ENCODE measurements at regions not wholly inside any gene's neighbourhood (a gene's known extent, or its start where the extent isn't known, plus 50 kb on each side); places are given as distances from the start of the nearest gene placed in this dataset.

DNA sequence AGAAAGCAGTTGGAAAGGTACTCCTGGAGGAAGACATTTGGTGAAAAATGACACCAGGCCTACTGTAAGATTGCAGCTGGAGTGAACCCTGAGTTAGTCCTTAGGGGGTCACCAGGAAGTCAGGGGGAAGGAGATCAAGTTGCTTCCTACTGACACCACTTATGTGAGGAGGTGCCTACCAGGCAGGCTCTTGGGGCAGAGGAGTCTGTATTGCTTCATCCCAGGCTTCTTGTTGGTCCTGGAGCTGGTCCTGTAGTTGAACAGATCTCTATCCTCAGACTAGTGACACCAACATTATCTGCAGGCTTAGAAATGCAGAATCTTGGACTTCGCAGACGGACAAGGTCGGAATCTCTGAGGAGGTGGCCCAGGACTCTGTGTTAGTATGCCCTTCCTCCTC lies 116.0 kb upstream of the ARGLU1 start:
- DNase-seq (ENCODE audit: low read depth in 2 of 2) = no peak

DNA sequence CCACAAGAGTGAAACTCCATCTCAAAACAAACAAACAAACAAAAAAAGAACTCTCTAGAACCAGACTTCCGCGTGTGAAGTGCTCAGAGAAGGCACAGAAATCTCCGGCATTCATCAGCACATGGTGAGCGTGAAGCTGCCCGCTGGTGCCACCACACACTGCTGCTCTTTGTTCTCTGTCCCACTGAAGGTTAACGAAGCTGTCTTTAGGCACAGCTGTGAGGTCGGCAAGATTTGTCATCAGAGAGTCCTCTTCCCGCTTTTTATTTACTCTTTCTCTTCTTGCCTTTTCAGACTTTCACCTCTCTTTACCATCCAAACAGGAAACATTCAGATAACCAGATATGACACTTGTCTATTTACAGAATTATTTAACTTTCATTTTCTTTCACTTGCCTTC lies 115.2 kb upstream of the ARGLU1 start:
- no peak for DNase-seq (ENCODE audit: low read depth in 2 of 2)

DNA sequence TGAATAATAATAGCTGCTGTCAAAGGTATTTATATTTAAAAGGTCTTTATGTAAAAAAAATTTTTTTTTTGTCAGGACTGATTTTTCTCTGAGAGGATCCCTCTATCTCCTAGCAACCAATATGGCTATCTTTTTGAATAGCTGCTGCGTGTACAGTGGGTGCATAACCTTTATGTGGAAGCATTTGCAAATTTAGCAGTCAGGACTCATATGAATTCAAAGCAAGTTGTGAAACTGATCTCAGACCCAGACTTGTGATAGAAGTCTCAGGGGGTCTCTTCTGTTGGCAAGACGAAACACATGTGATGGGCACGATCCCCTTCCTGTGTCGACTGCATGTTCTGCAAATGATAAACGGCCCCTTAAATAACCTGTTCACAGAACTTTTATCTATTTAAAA lies 114.1 kb upstream of the ARGLU1 start:
- DNase-seq (ENCODE audit: low read depth in 2 of 2) = no peak

DNA sequence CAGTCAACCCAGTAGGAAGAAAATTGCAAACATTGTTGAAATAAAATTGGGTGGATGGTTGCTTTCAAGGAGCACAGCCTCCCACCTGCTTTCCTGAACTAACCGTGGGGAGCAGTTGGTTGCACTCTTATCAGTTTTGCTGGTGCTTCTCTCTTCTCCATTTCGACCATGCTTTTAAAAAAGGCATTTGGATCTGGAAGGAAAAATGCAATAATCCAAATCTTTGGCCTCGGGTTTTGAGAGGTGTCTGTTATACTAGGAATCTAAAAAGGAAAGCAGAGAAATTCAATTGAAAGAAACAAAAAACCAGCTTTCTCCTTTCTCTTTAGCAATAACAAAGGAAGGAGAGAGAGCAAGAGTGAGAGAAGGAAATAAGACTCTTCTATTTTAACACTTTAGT lies 113.6 kb upstream of the ARGLU1 start:
- no peak for DNase-seq (ENCODE audit: low read depth in 2 of 2)

DNA sequence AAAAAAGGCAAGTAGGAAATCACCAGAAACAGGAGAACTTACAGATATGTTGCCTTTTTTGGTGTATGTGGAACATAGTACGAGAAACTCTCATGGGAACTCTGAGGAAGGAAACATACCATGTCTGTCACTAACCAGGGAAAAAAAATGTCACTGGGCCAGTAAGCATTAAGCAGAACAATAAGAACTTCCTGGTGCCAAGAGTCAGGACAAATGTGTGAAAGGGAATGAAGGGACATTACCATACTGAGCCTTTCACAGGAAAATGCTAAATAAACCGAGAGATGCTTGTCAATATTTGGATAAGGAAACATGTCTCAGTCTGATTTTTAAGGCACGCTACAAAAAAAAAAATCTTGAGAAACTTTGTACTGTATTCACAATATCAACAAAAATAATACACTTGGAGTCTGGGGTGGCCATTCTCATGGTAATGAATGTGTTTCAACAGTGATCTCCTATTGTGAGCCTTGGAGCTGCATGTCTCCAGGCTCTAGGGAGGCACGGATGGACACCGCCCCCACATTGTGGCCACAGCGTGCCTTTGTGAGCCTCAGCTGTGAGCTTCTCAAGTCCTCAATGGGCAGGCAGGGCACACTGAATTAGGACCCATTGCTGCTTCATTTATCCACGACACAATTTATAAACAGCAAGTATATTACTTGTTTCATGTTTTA lies 113.0 kb upstream of the ARGLU1 start:
- no peak for DNase-seq (ENCODE audit: low read depth in 2 of 2)

DNA sequence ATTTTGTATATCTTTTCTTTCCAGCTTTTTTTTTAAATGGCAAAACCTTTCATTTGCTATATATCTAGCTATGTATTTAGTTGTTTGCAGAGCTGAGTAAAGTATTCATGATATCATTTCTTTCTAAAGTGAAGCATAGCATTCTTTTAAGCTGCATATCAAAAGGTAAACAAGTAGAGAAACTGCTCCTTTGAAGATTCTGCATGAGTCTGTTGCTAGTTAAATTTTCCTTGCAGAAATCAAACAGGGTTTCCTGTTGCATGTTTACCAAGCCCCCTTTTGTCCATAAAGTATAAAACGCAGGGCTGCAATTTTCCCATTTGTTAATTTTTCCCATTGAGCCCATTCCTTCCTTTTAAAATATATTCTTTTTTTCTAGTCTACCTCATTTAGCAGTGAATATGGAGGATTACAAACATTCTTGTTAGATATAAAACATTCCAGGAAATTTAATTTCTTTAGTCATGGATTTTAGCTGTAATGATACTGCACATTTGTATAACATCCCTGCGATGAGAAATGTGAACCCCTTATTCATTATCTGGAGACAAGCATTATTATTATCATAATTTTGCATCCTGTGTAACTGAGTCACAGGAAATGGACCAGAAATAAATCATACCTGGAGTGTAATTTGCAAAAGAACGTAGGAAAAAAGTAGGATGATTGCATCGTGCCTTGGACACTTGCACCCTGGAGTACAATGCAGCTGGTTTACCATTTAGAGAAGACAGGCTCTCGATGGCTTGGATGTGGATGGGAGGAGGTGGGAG lies 110.9 kb upstream of the ARGLU1 start:
- DNase-seq (ENCODE audit: low read depth in 2 of 2) = no peak

DNA sequence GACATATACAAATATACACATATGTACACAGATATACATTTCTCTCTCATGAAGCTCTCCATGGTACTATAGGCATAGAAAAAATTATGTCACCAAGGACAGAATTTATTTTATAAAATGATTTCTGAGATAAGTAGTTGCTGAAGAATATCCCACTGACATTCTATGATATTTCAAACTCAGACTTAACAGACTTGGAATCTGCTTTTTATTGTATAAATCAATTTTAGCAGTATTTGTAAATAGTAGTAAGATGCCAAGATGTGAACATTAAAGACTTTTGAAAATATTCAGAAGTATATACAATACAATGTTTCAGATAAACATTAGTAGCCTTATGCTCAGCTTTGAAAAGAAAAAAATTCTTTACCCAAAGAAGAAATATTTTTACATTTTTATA lies 107.4 kb upstream of the ARGLU1 start:
- no peak for DNase-seq (ENCODE audit: low read depth in 2 of 2)

DNA sequence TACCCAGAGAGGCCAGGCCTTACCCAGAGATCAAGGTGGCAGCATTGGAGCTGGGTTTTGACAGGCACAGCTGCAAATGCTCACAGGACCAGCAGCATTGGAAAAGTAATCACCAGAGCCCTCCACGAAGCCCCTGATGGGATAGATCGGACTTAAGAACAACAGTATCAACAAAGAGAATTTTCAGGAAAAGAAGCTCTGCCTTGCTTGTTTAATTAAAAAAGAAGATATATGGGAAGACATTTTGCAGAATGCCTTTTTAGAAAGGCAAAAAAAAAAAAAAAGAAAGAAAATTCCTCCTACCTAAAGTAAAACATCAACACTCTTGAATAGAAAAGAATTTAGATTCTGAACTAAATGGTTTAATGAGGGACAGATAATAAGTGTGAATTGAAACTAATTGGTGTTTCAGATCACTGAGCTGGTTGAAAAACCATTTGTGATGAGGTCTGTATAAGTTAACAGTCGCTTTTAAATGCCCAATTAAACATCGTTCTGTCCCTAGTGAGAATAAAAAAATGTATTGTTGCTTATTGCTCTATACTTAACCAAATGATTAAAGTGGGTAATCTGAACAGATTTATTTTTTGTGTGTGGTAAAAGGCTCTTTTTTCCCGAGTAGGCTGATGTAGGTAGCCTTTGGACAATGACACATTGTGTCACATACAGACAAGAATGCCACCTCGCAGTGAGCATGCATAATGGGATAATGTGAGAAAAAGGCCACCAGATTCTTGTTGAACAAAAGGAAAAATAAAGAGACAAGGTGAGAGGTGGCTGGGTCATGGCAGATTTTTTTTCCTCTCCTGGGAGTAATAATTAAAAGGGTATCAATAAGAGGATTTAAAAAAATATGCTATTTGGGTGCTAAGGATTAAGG lies 93.0 kb upstream of the ARGLU1 start:
- no peak for DNase-seq (ENCODE audit: low read depth in 2 of 2)

DNA sequence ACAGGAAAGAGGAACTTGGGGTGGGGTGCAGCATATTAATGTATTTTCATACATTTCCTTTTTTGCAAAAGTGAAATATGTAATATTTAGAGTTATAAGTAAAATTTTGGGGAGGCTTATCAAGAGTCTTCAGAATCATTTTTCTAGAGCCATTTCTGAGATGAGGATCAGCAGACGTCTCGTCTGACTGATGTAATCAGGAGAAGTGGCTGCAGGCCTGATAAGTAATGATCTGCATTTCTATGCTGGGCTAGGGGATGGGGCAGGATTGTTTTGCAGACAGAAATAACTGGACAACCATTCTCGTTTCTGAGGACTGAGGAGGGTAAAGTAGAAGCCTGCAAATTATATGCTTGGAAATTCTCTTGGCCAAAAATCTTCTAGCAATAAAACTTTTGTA lies 89.2 kb upstream of the ARGLU1 start:
- no peak for DNase-seq (ENCODE audit: low read depth in 2 of 2)

DNA sequence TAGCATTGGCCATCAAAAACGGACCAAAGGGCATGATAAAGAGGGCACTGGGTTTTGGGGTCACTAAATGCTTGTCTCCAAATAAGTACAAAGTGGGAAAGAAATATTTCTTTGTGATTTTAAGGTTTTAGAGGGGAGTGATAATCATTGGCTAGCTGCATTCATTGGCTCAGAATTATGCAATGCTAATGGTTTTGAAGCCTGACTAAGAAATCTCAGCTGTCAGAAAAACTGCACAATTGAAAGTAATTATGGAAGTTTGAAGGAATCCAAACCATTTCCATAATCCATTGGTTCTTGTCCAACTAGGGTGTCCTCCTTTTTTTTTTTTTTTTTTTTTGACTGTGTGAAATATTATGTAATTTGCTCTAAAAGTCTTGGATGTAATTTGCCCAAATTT lies 88.2 kb upstream of the ARGLU1 start:
- DNase-seq (ENCODE audit: low read depth in 2 of 2) = no peak

DNA sequence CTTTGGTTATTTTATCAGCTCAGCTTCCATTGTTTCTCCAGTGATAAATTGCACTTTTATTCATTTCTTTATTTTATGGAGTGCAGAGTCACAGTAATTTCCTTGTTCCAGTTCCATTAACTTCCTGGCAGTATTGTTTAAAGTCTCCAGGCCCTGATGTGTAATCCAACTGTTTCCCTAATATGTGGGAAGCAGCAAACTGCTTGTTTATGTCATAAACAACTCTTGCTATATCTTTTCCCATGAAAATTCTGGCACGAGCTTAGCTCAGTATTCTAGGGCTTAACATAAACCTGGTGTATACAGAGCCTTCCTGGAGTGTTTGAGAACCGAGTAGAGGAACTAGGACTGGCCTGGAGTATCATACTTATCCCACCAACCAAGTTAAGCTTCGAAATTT lies 83.5 kb upstream of the ARGLU1 start:
- DNase-seq (ENCODE audit: low read depth in 2 of 2) = no peak

DNA sequence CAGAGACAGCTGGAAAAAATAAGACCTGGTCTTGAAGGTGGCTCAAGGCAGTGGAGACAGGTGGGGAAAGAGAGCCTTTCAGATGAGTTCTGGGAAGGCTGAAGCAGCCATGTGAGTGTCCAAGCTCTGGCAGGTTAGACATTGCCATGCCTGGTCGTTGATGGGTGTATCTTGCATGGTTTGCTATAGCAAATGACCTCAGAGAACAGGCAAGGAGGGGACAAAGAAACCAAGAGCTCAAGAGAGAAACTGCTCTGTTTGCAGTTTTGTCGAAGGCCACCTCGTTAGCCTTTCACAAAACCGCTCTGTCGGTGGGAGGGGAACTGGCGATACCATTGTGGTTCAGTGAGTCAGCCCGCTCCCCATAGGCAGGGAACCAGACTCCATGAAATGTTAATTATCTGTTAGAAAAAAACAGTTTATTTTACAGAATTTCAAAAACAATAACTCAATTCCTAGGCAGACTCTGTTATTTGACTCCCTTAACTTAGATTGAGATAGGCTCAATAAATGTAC lies 82.8 kb upstream of the ARGLU1 start:
- no peak for DNase-seq (ENCODE audit: low read depth in 2 of 2)

DNA sequence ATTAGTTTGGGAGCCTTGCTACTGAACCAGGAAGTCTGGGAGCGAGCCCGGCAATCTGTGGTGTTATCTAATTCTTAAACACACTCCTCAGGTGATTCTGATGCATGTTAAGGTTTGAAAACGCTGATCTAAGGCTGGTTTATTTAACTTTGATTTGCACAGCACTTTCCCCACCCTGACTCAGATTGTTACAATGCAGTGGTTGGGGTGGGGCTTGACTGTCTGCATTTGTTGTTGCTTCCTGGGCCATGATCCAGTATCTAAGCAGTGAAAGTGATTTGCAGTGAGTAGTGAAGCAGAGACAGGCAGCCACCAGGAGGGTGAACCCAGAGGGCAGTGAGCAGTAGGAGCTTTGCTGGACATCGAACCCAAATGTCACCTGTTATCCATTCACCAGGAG lies 81.6 kb upstream of the ARGLU1 start:
- no peak for DNase-seq (ENCODE audit: low read depth in 2 of 2)

DNA sequence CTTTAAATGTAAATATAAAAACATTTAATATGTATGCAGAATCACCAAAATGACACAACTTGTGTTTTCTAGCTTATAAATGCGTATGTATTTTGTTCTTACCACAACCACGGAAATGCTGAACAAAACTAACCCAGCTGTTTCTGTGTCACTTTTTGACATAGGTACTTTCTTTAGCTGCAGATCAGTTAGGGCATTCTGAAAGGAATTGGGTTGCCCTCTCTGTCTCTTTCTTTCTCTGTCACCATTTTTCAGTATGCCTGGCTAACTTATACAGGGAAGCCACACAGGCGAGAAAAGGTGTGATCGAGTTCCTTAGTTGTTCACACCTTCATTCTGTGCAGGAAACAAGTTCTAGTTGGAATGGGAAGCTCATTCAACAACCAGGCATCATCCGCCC lies 72.6 kb upstream of the ARGLU1 start:
- DNase-seq (ENCODE audit: low read depth in 2 of 2) = no peak

DNA sequence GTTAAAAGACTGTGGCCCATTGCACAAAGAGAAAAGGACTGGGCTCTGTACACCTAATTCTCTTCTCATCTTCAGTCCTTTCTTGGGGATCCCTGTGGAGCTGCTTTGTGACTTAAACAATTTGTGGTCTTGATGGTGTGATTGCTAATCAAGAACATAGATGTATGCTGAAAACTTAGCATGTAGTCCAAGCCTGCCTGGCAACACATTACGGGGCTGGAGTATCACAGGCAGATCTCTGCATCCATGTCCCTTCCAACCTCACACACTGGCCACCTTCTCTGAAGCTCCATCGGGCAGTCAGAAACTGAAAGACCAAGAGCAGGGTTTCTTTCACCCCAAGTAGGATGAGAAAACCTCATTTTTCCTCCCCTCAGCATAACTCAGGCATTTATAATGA lies 69.6 kb upstream of the ARGLU1 start:
- no peak for DNase-seq (ENCODE audit: low read depth in 2 of 2)

DNA sequence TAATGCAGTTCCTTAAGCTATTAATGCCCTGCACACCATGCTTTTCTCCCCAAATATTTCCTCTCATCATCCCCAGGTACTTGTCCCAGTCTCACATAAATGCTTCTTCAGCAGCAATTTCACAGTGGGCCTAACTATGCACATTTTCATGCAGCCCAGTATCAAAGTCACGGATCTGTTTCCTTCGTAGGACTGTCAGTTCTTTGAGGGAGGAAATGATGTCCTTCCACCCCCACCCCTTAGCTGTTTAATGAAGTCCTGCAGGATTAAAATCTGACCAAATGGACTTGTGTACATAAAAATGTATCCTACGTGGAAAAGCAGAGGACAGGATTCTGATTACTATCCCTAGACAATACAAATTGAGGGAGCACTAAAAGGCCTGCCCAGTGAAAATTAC lies 68.6 kb upstream of the ARGLU1 start:
- DNase-seq (ENCODE audit: low read depth in 2 of 2) = no peak

DNA sequence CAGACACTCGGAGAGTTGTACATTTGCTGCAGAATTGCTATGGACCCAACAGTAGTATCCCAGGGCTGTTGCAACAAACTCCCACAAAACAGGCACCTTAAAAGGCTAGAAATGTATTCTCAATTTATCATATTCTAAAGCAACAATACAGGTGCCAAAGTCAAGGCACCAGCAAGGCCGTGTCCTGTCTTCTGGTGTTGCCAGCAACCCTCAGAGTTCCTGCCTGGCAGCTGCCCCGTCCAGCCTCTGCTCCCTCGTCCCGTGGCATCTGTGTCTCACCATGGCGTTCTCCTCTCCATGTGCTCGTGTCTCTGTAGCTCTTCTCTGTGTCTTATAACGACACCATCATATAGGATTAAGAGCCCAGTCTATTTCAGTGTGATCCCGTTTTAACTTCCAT lies 67.7 kb upstream of the ARGLU1 start:
- DNase-seq (ENCODE audit: low read depth in 2 of 2) = no peak

DNA sequence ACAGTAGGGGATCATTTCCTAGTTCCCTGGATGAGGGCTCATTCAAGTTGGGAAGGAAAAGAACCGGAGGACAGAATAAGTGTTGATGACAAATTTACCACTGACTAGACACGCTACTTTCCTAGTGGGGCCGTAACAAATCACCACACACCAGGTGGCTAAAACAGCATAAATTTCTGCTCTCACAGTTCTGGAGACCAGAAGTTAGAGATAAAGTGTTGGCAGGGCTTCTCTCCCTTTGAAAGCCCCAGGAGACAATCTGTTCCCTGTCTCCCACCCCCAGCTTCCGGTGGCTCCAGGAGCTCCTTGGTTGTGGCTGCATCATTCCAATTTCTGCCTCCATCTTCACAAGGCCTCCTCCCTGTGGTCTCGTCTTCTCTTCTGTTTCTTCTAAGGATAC lies 65.4 kb upstream of the ARGLU1 start:
- no peak for DNase-seq (ENCODE audit: low read depth in 2 of 2)

DNA sequence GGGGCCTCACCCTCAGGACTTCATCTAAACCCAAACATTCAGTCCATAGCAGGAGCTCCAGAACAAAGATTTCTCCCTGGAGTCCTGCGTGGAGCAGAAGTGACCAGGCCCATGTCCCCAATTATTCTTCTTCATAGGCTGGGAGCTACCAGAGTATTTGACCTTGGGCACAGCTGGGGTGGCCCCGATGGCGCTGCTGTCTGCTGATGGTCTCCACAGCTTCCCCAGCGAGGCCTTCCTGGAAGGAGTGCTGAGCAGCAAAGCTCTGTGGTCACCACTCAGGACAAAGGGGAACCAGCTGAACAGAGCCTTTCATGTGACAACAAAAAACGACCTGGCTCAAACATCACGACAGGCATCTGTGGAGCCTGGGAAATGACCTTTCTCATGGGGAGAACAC lies 62.7 kb upstream of the ARGLU1 start:
- no peak for DNase-seq (ENCODE audit: low read depth in 2 of 2)

DNA sequence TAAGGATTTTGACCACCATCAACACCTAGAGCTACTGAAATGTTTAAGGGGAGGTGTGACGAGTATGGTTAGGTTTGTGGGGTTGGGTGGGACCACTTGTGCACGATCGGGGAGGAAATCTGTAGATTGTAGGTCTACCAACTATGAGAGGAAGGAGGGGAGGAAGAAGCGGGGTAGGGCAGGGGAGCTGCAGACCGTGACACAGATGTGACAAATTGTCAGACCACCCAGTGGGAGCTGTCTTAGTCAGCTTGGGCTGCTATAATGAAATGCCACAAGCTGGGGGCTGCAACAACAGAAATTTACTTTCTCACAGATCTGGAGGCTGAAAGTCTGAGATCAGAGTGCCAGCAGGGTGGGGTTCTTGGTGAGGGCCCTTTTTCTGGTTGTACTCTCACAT lies 62.2 kb upstream of the ARGLU1 start:
- no peak for DNase-seq (ENCODE audit: low read depth in 2 of 2)

DNA sequence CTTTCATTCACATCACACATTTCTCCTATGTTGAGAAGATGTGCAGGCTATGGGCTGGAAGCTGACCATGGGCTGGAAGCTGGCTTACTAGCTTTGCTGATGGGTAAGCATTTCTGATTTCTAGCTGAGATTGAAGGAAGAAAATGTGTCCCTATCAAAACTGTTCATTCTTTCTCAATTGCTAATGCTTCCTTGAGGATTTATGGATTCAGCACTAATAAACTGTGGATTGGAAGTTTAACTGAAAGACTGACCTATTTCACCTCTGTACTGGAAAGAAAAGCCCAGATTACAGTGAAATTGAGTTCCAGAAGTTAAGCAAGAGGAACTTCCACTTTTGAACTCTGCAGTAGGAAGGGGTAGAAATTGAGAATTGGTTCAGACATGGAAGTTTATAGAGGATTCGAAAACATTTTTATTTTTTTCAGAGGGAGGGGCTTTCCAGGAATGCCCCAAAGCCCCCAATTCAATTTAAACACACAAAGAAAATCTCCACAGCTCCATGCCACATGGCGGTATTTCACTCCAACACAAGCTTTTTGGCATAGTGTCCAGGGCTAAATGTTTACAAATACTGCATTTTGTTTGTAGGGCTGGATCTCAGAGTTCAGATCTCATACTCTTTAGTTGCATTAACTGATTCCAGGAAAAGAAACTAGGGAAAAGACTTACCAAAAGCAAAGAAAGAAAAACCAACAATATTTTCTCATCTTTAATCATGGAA lies 61.2 kb upstream of the ARGLU1 start:
- DNase-seq (ENCODE audit: low read depth in 2 of 2) = no peak

DNA sequence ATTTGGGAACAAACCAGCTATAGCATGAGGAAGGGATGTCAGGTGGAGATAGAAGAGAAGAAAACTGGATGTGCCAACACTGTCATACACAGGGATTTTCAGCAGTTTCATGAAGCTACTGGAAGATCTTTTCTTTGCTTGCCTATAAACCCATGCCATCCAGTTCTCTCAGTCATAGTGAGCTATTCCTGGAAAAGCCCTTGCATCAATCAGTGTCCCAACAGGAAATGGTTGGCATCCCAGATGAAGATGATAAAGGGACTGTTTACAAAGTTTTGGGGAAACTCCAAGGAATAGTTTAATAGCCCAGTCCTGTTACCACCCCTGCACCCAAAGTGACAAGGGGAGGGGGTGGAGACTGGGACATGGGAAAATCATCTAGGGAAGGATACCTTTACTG lies 58.5 kb upstream of the ARGLU1 start:
- no peak for DNase-seq (ENCODE audit: low read depth in 2 of 2)

Measured in stimulated activated CD8-positive, alpha-beta memory T cell treated with anti-CD3 and anti-CD28 coated beads, Interleukin-7, amount 100 ng/mL, for 1 hour (primary cell).